Panc1 (cell line): ENCODE measurements at regions not wholly inside any gene's neighbourhood (a gene's known extent, or its start where the extent isn't known, plus 50 kb on each side); places are given as distances from the start of the nearest gene placed in this dataset.

Experiments
- ATAC-seq: fragments of 200-7000 bp; cut with Tn5 transposase; 2 replicates; pipeline ENCODE4 v1.9.1; 2020; ENCODE audit warnings: mild to moderate bottlenecking, moderate library complexity
- BruUV-seq: library from RNA; stranded (reverse); fragments of 400-500 nt; replicated peaks from 2 replicates; lab custom pipeline; 2021; lab: Mats Ljungman, UMichigan
- CTCF ChIA-PET: fragments of 300-600 bp; sonication (Branson Sonifier 250); formaldehyde crosslinking; loops from one replicate; lab custom pipeline; 2022; ENCODE audit warnings: antibody characterized with exemption; lab: Charles Lee
- POLR2A ChIA-PET: fragments of 300-600 bp; sonication (Branson Sonifier 250); formaldehyde crosslinking; loops from one replicate; lab custom pipeline; 2022; ENCODE audit warnings: antibody characterized with exemption; lab: Charles Lee
- DNase-seq: peaks from one replicate; pipeline ENCODE4 v3.0.0-alpha.2; 2010; ENCODE audit warnings: low read depth, low spot score
- H3K27ac ChIP-seq: 2 replicates; pipeline ENCODE4 v1.5.1; 2011; ENCODE audit warnings: mild to moderate bottlenecking, low read length, inconsistent platforms
- H3K27me3 ChIP-seq: fragments of 200-500 bp; sonication (Bioruptor generic); 2 replicates; pipeline ENCODE4 v1.6.0; 2014; ENCODE audit warnings: low read length, inconsistent platforms; ENCODE audit not compliant: control insufficient read depth, insufficient read depth
- H3K36me3 ChIP-seq: fragments of 200-500 bp; sonication (Bioruptor generic); 2 replicates; pipeline ENCODE4 v1.5.1; 2014; ENCODE audit warnings: inconsistent platforms, mild to moderate bottlenecking, low read length, moderate library complexity; ENCODE audit not compliant: control insufficient read depth, insufficient read depth
- H3K4me1 ChIP-seq: 2 replicates; pipeline ENCODE4 v1.5.1; 2011; ENCODE audit warnings: inconsistent platforms, mild to moderate bottlenecking, low read length, moderate library complexity; ENCODE audit not compliant: control insufficient read depth, insufficient read depth
- H3K4me3 ChIP-seq, 2 experiments: 2 replicates each; pipeline ENCODE4 v1.5.1; 2011 to 2012; ENCODE audit warnings: low read depth in 2 of 2, low read length in 2 of 2, mild to moderate bottlenecking in 2 of 2, inconsistent platforms in 1 of 2, moderate library complexity in 1 of 2
- H3K9me3 ChIP-seq: fragments of 200-500 bp; sonication (Bioruptor generic); 2 replicates; pipeline ENCODE4 v1.5.1; 2014; ENCODE audit warnings: low read depth, mild to moderate bottlenecking, inconsistent platforms, low read length, moderate library complexity; ENCODE audit not compliant: control insufficient read depth, insufficient read depth
- POLR2AphosphoS5 ChIP-seq: IDR thresholded peaks from 2 replicates; pipeline ENCODE4 v1.6.1; 2012; ENCODE audit warnings: mild to moderate bottlenecking, low read depth, low read length, moderate library complexity
- SIN3A ChIP-seq: IDR thresholded peaks from 2 replicates; pipeline ENCODE4 v1.6.1; 2012; ENCODE audit warnings: low read depth, mild to moderate bottlenecking, low read length, moderate library complexity, borderline replicate concordance; ENCODE audit not compliant: insufficient read depth
- TCF7L2 ChIP-seq: IDR thresholded peaks from 2 replicates; pipeline ENCODE4 v1.6.1; 2011; ENCODE audit warnings: mild to moderate bottlenecking, low read depth, low read length, inconsistent platforms
- in situ Hi-C: cut with HindIII; loops from 2 replicates; pipeline ENCODE4 v1.10.0; 2016; ENCODE audit warnings: low sequenced_read_pairs, low pct_unique_long_range_greater_than_20kb
- intact Hi-C: fragments of 100-400 bp; cut with micrococcal nuclease; formaldehyde crosslinking; loops from one replicate; pipeline ENCODE4 v1.10.0; 2022; ENCODE audit not compliant: unreplicated experiment
- TF ChIP-seq, protein P1 (sequence below), 2 experiments: IDR thresholded peaks; 2 replicates each; pipeline ENCODE4 v1.6.1; 2011 to 2012; ENCODE audit warnings: low read depth in 2 of 2, control low read depth in 1 of 2, low read length in 1 of 2, mild to moderate bottlenecking in 1 of 2, moderate library complexity in 1 of 2; ENCODE audit not compliant: insufficient read depth in 1 of 2
- TF ChIP-seq, protein P2 (sequence below): fragments of 450-650 bp; IDR thresholded peaks from 2 replicates; pipeline ENCODE4 v1.5.1; 2017; ENCODE audit warnings: mild to moderate bottlenecking

DNA sequence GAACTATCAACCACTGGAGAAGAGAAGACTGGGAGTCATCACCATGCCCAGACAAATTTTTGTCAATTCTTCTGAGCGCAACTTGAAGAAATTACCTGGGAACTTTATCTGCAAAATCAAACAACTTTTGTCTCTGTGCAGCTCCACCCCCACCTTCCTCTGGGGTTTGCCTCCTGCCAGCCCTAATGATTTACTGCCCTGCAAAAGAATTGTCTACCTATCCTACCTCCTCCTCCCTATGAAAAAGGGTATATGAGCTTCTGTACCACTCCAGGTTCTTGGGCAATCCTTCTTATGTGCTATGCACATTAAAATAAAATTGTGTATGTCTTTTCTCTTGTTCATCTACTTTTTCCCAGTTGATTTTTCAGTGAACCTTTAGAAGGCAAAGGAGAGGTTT lies 191.9 kb downstream of the URB2 start:
- Histone ChIP-seq H3K4me3 (no peak overlapping the region), H3K9me3 (no peaks in the 10 kb centered on the region), H3K4me1 (no peaks in the 10 kb centered on the region), H3K27me3 (peaks cover 9% of the 10 kb centered on the region; the same call in 1 of the 2 replicates), H3K36me3 (no peaks in the 10 kb centered on the region), H3K27ac (no peak overlapping the region)
- DNase-seq, result no peak
- ChIA-PET POLR2A (no interaction called here), CTCF (no interaction called here)
- BruUV-seq, result no TSS peak
- in situ Hi-C loops, result no loop called here
- intact Hi-C loops, result no loop called here
- no peak for ATAC-seq
- no peak for TF ChIP-seq TCF7L2
- TF ChIP-seq, protein P1, sequence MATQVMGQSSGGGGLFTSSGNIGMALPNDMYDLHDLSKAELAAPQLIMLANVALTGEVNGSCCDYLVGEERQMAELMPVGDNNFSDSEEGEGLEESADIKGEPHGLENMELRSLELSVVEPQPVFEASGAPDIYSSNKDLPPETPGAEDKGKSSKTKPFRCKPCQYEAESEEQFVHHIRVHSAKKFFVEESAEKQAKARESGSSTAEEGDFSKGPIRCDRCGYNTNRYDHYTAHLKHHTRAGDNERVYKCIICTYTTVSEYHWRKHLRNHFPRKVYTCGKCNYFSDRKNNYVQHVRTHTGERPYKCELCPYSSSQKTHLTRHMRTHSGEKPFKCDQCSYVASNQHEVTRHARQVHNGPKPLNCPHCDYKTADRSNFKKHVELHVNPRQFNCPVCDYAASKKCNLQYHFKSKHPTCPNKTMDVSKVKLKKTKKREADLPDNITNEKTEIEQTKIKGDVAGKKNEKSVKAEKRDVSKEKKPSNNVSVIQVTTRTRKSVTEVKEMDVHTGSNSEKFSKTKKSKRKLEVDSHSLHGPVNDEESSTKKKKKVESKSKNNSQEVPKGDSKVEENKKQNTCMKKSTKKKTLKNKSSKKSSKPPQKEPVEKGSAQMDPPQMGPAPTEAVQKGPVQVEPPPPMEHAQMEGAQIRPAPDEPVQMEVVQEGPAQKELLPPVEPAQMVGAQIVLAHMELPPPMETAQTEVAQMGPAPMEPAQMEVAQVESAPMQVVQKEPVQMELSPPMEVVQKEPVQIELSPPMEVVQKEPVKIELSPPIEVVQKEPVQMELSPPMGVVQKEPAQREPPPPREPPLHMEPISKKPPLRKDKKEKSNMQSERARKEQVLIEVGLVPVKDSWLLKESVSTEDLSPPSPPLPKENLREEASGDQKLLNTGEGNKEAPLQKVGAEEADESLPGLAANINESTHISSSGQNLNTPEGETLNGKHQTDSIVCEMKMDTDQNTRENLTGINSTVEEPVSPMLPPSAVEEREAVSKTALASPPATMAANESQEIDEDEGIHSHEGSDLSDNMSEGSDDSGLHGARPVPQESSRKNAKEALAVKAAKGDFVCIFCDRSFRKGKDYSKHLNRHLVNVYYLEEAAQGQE (IDR thresholded peaks at IDR 0.05; ENCODE audit: insufficient read depth in 1 of 2, low read depth in 2 of 2, low read length in 1 of 2), result no peak
- TF ChIP-seq SIN3A, result no peak
- TF ChIP-seq POLR2AphosphoS5, result no peak
- TF ChIP-seq, protein P2, sequence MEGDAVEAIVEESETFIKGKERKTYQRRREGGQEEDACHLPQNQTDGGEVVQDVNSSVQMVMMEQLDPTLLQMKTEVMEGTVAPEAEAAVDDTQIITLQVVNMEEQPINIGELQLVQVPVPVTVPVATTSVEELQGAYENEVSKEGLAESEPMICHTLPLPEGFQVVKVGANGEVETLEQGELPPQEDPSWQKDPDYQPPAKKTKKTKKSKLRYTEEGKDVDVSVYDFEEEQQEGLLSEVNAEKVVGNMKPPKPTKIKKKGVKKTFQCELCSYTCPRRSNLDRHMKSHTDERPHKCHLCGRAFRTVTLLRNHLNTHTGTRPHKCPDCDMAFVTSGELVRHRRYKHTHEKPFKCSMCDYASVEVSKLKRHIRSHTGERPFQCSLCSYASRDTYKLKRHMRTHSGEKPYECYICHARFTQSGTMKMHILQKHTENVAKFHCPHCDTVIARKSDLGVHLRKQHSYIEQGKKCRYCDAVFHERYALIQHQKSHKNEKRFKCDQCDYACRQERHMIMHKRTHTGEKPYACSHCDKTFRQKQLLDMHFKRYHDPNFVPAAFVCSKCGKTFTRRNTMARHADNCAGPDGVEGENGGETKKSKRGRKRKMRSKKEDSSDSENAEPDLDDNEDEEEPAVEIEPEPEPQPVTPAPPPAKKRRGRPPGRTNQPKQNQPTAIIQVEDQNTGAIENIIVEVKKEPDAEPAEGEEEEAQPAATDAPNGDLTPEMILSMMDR, result no peak

DNA sequence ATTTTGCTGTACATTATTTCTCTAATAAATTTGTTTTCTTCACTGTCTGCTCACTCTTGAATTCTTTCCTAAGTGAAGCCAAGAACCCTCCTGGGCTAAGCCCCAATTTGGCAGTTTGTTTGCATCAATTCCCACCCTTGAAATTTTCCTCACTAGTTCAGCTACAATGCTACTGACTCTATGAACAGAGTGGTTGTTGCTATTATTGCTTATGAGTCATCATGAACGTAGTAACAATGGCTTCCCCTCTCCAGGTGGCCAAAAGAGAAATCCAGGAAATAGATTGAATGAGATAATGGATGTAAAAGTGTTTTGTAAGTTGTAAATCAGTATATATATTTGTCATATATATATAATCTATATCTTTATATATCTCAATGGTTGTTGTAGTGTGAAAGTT lies 193.0 kb downstream of the URB2 start:
- TF ChIP-seq SIN3A (no peak), POLR2AphosphoS5 (no peak), TCF7L2 (no peak)
- TF ChIP-seq, protein P2, result no peak
- TF ChIP-seq, protein P1 (IDR thresholded peaks at IDR 0.05; ENCODE audit: insufficient read depth in 1 of 2, low read depth in 2 of 2, low read length in 1 of 2), result no peak

More for the DNA sequence above, 193.0 kb downstream of the URB2 start:
- Histone ChIP-seq H3K36me3 (no peaks in the 10 kb centered on the region), H3K27ac (no peak overlapping the region), H3K4me3 (no peak overlapping the region), H3K9me3 (no peaks in the 10 kb centered on the region), H3K4me1 (no peaks in the 10 kb centered on the region), H3K27me3 (peaks cover 9% of the 10 kb centered on the region; the same call in 1 of the 2 replicates)
- DNase-seq (no peak), ATAC-seq (no peak)
- ChIA-PET POLR2A (no interaction called here), CTCF (no interaction called here)
- no TSS peak for BruUV-seq
- intact Hi-C loops, result no loop called here
- in situ Hi-C loops, result no loop called here
